Uterus (tissue), 2 donors: ENCODE measurements at regions not wholly inside any gene's neighbourhood (a gene's known extent, or its start where the extent isn't known, plus 50 kb on each side); places are given as distances from the start of the nearest gene placed in this dataset.

Experiments used
- POLR2A ChIP-seq, 2 donors: fragments of 450-650 bp; IDR thresholded peaks; one replicate each; pipeline ENCODE4 v1.6.1; 2016; ENCODE audit warnings: antibody characterized with exemption in 2 of 2, mild to moderate bottlenecking in 1 of 2, moderate library complexity in 1 of 2
- TF ChIP-seq, protein P1 (sequence below), 4 experiments: fragments of 200-600 bp in 2 of 4; fragments of 450-650 bp in 2 of 4; sonication (generic) in 2 of 4; IDR thresholded peaks; one replicate each; pipeline ENCODE4 v1.5.1; 2016 to 2019; ENCODE audit warnings: antibody characterized with exemption in 4 of 4, mild to moderate bottlenecking in 2 of 4, moderate library complexity in 1 of 4

- TF ChIP-seq, protein P1, sequence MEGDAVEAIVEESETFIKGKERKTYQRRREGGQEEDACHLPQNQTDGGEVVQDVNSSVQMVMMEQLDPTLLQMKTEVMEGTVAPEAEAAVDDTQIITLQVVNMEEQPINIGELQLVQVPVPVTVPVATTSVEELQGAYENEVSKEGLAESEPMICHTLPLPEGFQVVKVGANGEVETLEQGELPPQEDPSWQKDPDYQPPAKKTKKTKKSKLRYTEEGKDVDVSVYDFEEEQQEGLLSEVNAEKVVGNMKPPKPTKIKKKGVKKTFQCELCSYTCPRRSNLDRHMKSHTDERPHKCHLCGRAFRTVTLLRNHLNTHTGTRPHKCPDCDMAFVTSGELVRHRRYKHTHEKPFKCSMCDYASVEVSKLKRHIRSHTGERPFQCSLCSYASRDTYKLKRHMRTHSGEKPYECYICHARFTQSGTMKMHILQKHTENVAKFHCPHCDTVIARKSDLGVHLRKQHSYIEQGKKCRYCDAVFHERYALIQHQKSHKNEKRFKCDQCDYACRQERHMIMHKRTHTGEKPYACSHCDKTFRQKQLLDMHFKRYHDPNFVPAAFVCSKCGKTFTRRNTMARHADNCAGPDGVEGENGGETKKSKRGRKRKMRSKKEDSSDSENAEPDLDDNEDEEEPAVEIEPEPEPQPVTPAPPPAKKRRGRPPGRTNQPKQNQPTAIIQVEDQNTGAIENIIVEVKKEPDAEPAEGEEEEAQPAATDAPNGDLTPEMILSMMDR (IDR thresholded peaks at IDR 0.05): no peak
- no peak for TF ChIP-seq POLR2A (IDR thresholded peaks at IDR 0.05)
Measured at GRCh38 chr12:92625639-92626310, 77.0 kb upstream of the PLEKHG7 start.
